ENCODE measurements at regions not wholly inside any gene's neighbourhood (a gene's known extent, or its start where the extent isn't known, plus 50 kb on each side); places are given as distances from the start of the nearest gene placed in this dataset.

- DNase-seq, result peak; percentile 21
Measured at GRCh38 chr1:172895050-172895460, 155.7 kb downstream of the TNFSF18 start.

GRCh38 chr1:172895761-172896160 lies 155.0 kb downstream of the TNFSF18 start:
- no peak for DNase-seq

- DNase-seq, result no peak
Measured at GRCh38 chr1:172897738-172898137, 153.0 kb downstream of the TNFSF18 start.

- DNase-seq, result no peak
Measured at GRCh38 chr1:172898866-172899265, 151.9 kb downstream of the TNFSF18 start.

- DNase-seq, result peak; percentile 36
Measured at GRCh38 chr1:172900376-172900997, 150.3 kb downstream of the TNFSF18 start.

- DNase-seq, result no peak
Measured at GRCh38 chr1:172902200-172902599, 148.5 kb downstream of the TNFSF18 start.

GRCh38 chr1:172902861-172903381 lies 147.8 kb downstream of the TNFSF18 start:
- DNase-seq, result peak; percentile 13

- no peak for DNase-seq
Measured at GRCh38 chr1:172903581-172904220, 147.0 kb downstream of the TNFSF18 start.

GRCh38 chr1:172905452-172905851 lies 145.3 kb downstream of the TNFSF18 start:
- no peak for DNase-seq

GRCh38 chr1:172906778-172907592 lies 143.8 kb downstream of the TNFSF18 start:
- peak; percentile 51 for DNase-seq

- no peak for DNase-seq
Measured at GRCh38 chr1:172907834-172908326, 142.9 kb downstream of the TNFSF18 start.

- DNase-seq, result no peak
Measured at GRCh38 chr1:172909606-172910326, 141.0 kb downstream of the TNFSF18 start.

GRCh38 chr1:172912765-172913260 lies 137.9 kb downstream of the TNFSF18 start:
- DNase-seq, result no peak

- no peak for DNase-seq
Measured at GRCh38 chr1:172914501-172915144, 136.1 kb downstream of the TNFSF18 start.

- DNase-seq, result peak; percentile 34
Measured at GRCh38 chr1:172915271-172915670, 135.5 kb downstream of the TNFSF18 start.

- no peak for DNase-seq
Measured at GRCh38 chr1:172916116-172916515, 134.6 kb downstream of the TNFSF18 start.

- no peak for DNase-seq
Measured at GRCh38 chr1:172917972-172918371, 132.8 kb downstream of the TNFSF18 start.

GRCh38 chr1:172918478-172918877 lies 132.3 kb downstream of the TNFSF18 start:
- no peak for DNase-seq

GRCh38 chr1:172926070-172926469 lies 124.7 kb downstream of the TNFSF18 start:
- DNase-seq, result no peak

- DNase-seq, result no peak
Measured at GRCh38 chr1:172928412-172928811, 122.3 kb downstream of the TNFSF18 start.

- DNase-seq, result no peak
Measured at GRCh38 chr1:172929006-172929405, 121.7 kb downstream of the TNFSF18 start.

- DNase-seq, result no peak
Measured at GRCh38 chr1:172930142-172930541, 120.6 kb downstream of the TNFSF18 start.
